GM12865 (cell line): ENCODE measurements at regions not wholly inside any gene's neighbourhood (a gene's known extent, or its start where the extent isn't known, plus 50 kb on each side); places are given as distances from the start of the nearest gene placed in this dataset.

Source experiments
- DNase-seq: peaks from one replicate; pipeline ENCODE4 v3.0.0; 2010; ENCODE audit warnings: low read depth
- H3K4me3 ChIP-seq: 2 replicates; pipeline ENCODE4 v1.5.1; 2011; ENCODE audit warnings: mild to moderate bottlenecking, low read depth, low read length, control low read depth
- CTCF ChIP-seq: IDR thresholded peaks from 2 replicates; pipeline ENCODE4 v1.5.1; 2011; ENCODE audit warnings: low read length, control low read depth, low read depth, inconsistent platforms; ENCODE audit not compliant: insufficient read depth; ENCODE audit errors: missing control alignments

- no peak for TF ChIP-seq CTCF
- DNase-seq: no peak
- H3K4me3 ChIP-seq: no peak overlapping the region
Measured at GRCh38 chr5:135269199-135269598, 129.8 kb downstream of the MACROH2A1 start.

GRCh38 chr5:135266975-135267374 lies 132.1 kb downstream of the MACROH2A1 start:
- TF ChIP-seq CTCF: no peak
- no peak for DNase-seq
- no peak overlapping the region for H3K4me3 ChIP-seq

GRCh38 chr5:135266303-135266635 lies 132.8 kb downstream of the MACROH2A1 start:
- no peak overlapping the region for H3K4me3 ChIP-seq
- DNase-seq: no peak
- TF ChIP-seq CTCF: no peak

GRCh38 chr5:135265497-135266302 lies 133.3 kb downstream of the MACROH2A1 start:
- no peak overlapping the region for H3K4me3 ChIP-seq
- DNase-seq: no peak
- TF ChIP-seq CTCF: no peak

- no peak overlapping the region for H3K4me3 ChIP-seq
- TF ChIP-seq CTCF: no peak
- no peak for DNase-seq
Measured at GRCh38 chr5:135264451-135265440, 134.3 kb downstream of the MACROH2A1 start.

GRCh38 chr5:135263022-135263668 lies 135.9 kb downstream of the MACROH2A1 start:
- H3K4me3 ChIP-seq: no peak overlapping the region
- no peak for TF ChIP-seq CTCF

More at GRCh38 chr5:135263022-135263668, 135.9 kb downstream of the MACROH2A1 start:
- no peak for DNase-seq
